ENCODE measurements at regions not wholly inside any gene's neighbourhood (a gene's known extent, or its start where the extent isn't known, plus 50 kb on each side); places are given as distances from the start of the nearest gene placed in this dataset.

GRCh38 chr11:103829596-103829995, 206.8 kb upstream of the DDI1 start:
- H3K27ac ChIP-seq (ENCODE audit: insufficient read depth, low read length, poor library complexity, severe bottlenecking): no peak overlapping the region
- no peaks in the 10 kb centered on the region for H3K27me3 ChIP-seq (replicated peaks; ENCODE audit: control insufficient read depth, insufficient read depth, low read length, poor library complexity, severe bottlenecking)
- no peaks in the 10 kb centered on the region for H3K36me3 ChIP-seq (ENCODE audit: control insufficient read depth, insufficient read depth, low read length)
- no peaks in the 10 kb centered on the region for H3K4me1 ChIP-seq (ENCODE audit: control insufficient read depth, insufficient read depth, low read length, poor library complexity, severe bottlenecking)
- no peak for DNase-seq
- H3K9me3 ChIP-seq (ENCODE audit: control insufficient read depth, low read length): no peaks in the 10 kb centered on the region
- no peak overlapping the region for H3K4me3 ChIP-seq (ENCODE audit: insufficient read depth, low read depth, low read length, poor library complexity, severe bottlenecking)

- H3K27ac ChIP-seq (ENCODE audit: insufficient read depth, low read length, poor library complexity, severe bottlenecking): no peak overlapping the region
- no peaks in the 10 kb centered on the region for H3K4me1 ChIP-seq (ENCODE audit: control insufficient read depth, insufficient read depth, low read length, poor library complexity, severe bottlenecking)
- no peaks in the 10 kb centered on the region for H3K27me3 ChIP-seq (replicated peaks; ENCODE audit: control insufficient read depth, insufficient read depth, low read length, poor library complexity, severe bottlenecking)
- H3K9me3 ChIP-seq (ENCODE audit: control insufficient read depth, low read length): no peaks in the 10 kb centered on the region
- no peaks in the 10 kb centered on the region for H3K36me3 ChIP-seq (ENCODE audit: control insufficient read depth, insufficient read depth, low read length)
- DNase-seq: no peak
- no peak overlapping the region for H3K4me3 ChIP-seq (ENCODE audit: insufficient read depth, low read depth, low read length, poor library complexity, severe bottlenecking)
Observed at GRCh38 chr11:103830205-103830604, 206.2 kb upstream of the DDI1 start.

- H3K27me3 ChIP-seq (replicated peaks; ENCODE audit: control insufficient read depth, insufficient read depth, low read length, poor library complexity, severe bottlenecking): no peaks in the 10 kb centered on the region
- H3K27ac ChIP-seq (ENCODE audit: insufficient read depth, low read length, poor library complexity, severe bottlenecking): no peak overlapping the region
- H3K36me3 ChIP-seq (ENCODE audit: control insufficient read depth, insufficient read depth, low read length): no peaks in the 10 kb centered on the region
- no peaks in the 10 kb centered on the region for H3K9me3 ChIP-seq (ENCODE audit: control insufficient read depth, low read length)
- H3K4me3 ChIP-seq (ENCODE audit: insufficient read depth, low read depth, low read length, poor library complexity, severe bottlenecking): no peak overlapping the region
- DNase-seq: no peak
- H3K4me1 ChIP-seq (ENCODE audit: control insufficient read depth, insufficient read depth, low read length, poor library complexity, severe bottlenecking): no peaks in the 10 kb centered on the region
Observed at GRCh38 chr11:103832762-103833161, 203.7 kb upstream of the DDI1 start.

DNA sequence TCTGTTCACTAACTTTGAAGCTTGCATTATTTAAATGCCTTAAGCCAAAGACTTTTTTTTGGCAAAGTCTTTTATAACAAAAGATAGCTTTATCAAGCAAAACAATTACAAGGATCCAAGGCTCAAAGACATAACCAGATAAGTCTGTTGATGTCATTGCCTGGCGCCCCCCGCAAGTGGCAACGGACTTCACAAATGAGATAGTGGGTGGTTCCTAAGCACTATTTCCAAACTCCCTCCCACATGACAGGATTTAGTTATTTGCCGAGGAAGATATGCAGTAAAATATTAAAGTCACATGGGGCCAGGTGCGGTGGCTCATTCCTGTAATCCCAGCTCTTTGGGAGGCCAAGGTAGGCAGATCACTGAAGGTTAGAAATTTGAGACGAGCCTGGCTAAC, 194.2 kb upstream of the DDI1 start:
- no peaks in the 10 kb centered on the region for H3K9me3 ChIP-seq (ENCODE audit: control insufficient read depth, low read length)
- H3K27me3 ChIP-seq (replicated peaks; ENCODE audit: control insufficient read depth, insufficient read depth, low read length, poor library complexity, severe bottlenecking): no peaks in the 10 kb centered on the region
- H3K4me1 ChIP-seq (ENCODE audit: control insufficient read depth, insufficient read depth, low read length, poor library complexity, severe bottlenecking): no peaks in the 10 kb centered on the region
- H3K4me3 ChIP-seq (ENCODE audit: insufficient read depth, low read depth, low read length, poor library complexity, severe bottlenecking): no peak overlapping the region
- DNase-seq: no peak
- no peak overlapping the region for H3K27ac ChIP-seq (ENCODE audit: insufficient read depth, low read length, poor library complexity, severe bottlenecking)
- H3K36me3 ChIP-seq (ENCODE audit: control insufficient read depth, insufficient read depth, low read length): no peaks in the 10 kb centered on the region

- Histone ChIP-seq H3K4me1 (ENCODE audit: control insufficient read depth, insufficient read depth, low read length, poor library complexity, severe bottlenecking) (no peaks in the 10 kb centered on the region), H3K27me3 (replicated peaks; ENCODE audit: control insufficient read depth, insufficient read depth, low read length, poor library complexity, severe bottlenecking) (no peaks in the 10 kb centered on the region), H3K4me3 (ENCODE audit: insufficient read depth, low read depth, low read length, poor library complexity, severe bottlenecking) (no peak overlapping the region), H3K9me3 (ENCODE audit: control insufficient read depth, low read length) (no peaks in the 10 kb centered on the region), H3K27ac (ENCODE audit: insufficient read depth, low read length, poor library complexity, severe bottlenecking) (no peak overlapping the region), H3K36me3 (ENCODE audit: control insufficient read depth, insufficient read depth, low read length) (no peaks in the 10 kb centered on the region)
- no peak for DNase-seq
Observed at GRCh38 chr11:103842795-103843194, 193.6 kb upstream of the DDI1 start.

GRCh38 chr11:103844327-103845215, 191.9 kb upstream of the DDI1 start:
- Histone ChIP-seq H3K9me3 (ENCODE audit: control insufficient read depth, low read length) (no peaks in the 10 kb centered on the region), H3K4me3 (ENCODE audit: insufficient read depth, low read depth, low read length, poor library complexity, severe bottlenecking) (no peak overlapping the region), H3K27ac (ENCODE audit: insufficient read depth, low read length, poor library complexity, severe bottlenecking) (no peak overlapping the region), H3K27me3 (replicated peaks; ENCODE audit: control insufficient read depth, insufficient read depth, low read length, poor library complexity, severe bottlenecking) (no peaks in the 10 kb centered on the region), H3K4me1 (ENCODE audit: control insufficient read depth, insufficient read depth, low read length, poor library complexity, severe bottlenecking) (no peaks in the 10 kb centered on the region), H3K36me3 (ENCODE audit: control insufficient read depth, insufficient read depth, low read length) (no peaks in the 10 kb centered on the region)
- DNase-seq: no peak

DNA sequence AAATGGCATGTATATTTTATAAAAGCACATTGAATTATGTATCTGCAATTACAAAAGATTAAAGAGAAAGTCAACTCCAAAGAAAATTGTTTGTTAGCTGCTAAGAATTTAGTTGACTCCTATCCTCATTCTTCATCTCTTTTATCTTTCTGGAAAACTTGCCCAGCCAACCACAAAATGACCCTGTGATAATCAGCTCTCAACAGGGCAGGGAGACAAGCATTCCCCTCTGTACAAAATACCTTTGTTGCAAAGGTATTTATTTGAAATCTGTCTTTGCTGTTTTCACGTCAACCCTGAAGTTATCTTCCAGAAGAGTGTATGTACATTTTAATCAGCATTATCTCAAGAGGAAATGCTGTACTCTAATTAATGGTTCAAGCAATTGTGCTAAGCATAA, 191.1 kb upstream of the DDI1 start:
- no peaks in the 10 kb centered on the region for H3K9me3 ChIP-seq (ENCODE audit: control insufficient read depth, low read length)
- DNase-seq: no peak

DNA sequence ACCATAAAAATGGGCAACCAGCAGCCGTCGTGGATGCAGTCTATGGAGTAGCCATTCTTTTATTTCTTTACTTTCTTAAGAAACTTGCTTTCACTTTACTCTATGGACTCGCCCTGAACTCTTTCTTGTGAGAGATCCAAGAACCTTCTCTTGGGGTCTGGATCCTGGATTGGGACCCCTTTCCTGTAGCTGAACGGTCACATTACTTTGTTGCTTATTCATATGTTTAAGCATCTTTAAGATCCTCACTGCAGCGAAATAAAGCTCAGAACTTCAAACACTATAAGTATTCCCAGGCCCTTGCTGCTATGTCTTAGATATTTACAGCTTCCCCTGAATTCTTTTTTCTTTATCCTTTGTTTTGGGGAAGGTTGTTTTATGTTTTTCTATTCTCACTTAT, 187.8 kb upstream of the DDI1 start:
- Histone ChIP-seq H3K4me3 (ENCODE audit: insufficient read depth, low read depth, low read length, poor library complexity, severe bottlenecking) (no peak overlapping the region), H3K27me3 (replicated peaks; ENCODE audit: control insufficient read depth, insufficient read depth, low read length, poor library complexity, severe bottlenecking) (no peaks in the 10 kb centered on the region), H3K4me1 (ENCODE audit: control insufficient read depth, insufficient read depth, low read length, poor library complexity, severe bottlenecking) (no peaks in the 10 kb centered on the region), H3K27ac (ENCODE audit: insufficient read depth, low read length, poor library complexity, severe bottlenecking) (no peak overlapping the region), H3K36me3 (ENCODE audit: control insufficient read depth, insufficient read depth, low read length) (no peaks in the 10 kb centered on the region), H3K9me3 (ENCODE audit: control insufficient read depth, low read length) (no peaks in the 10 kb centered on the region)
- DNase-seq: no peak

More for the DNA sequence above, 191.1 kb upstream of the DDI1 start:
- Histone ChIP-seq H3K27ac (ENCODE audit: insufficient read depth, low read length, poor library complexity, severe bottlenecking) (no peak overlapping the region), H3K36me3 (ENCODE audit: control insufficient read depth, insufficient read depth, low read length) (no peaks in the 10 kb centered on the region), H3K4me3 (ENCODE audit: insufficient read depth, low read depth, low read length, poor library complexity, severe bottlenecking) (no peak overlapping the region), H3K4me1 (ENCODE audit: control insufficient read depth, insufficient read depth, low read length, poor library complexity, severe bottlenecking) (no peaks in the 10 kb centered on the region), H3K27me3 (replicated peaks; ENCODE audit: control insufficient read depth, insufficient read depth, low read length, poor library complexity, severe bottlenecking) (no peaks in the 10 kb centered on the region)

DNA sequence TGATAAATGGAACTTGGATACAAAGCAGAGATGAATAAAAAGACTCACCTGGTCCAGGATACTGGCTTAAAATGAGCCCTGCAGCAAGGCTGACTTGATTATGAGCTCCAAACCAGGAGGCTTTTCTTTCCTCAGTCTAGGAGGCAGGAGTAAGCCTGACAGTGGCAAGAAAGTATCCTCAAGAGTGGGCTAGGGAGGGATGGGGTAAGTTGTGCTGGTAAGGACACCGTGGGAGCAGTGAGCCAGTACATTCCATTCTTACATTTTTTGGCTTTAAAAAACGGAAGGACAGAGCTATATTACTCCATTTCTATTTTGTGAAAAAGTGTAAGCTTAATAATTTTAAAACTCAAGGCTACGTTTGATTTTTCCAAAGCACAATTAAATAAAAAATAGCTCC, 187.1 kb upstream of the DDI1 start:
- Histone ChIP-seq H3K9me3 (ENCODE audit: control insufficient read depth, low read length) (no peaks in the 10 kb centered on the region), H3K27me3 (replicated peaks; ENCODE audit: control insufficient read depth, insufficient read depth, low read length, poor library complexity, severe bottlenecking) (no peaks in the 10 kb centered on the region), H3K36me3 (ENCODE audit: control insufficient read depth, insufficient read depth, low read length) (no peaks in the 10 kb centered on the region), H3K4me3 (ENCODE audit: insufficient read depth, low read depth, low read length, poor library complexity, severe bottlenecking) (no peak overlapping the region), H3K4me1 (ENCODE audit: control insufficient read depth, insufficient read depth, low read length, poor library complexity, severe bottlenecking) (no peaks in the 10 kb centered on the region), H3K27ac (ENCODE audit: insufficient read depth, low read length, poor library complexity, severe bottlenecking) (no peak overlapping the region)
- no peak for DNase-seq

DNA sequence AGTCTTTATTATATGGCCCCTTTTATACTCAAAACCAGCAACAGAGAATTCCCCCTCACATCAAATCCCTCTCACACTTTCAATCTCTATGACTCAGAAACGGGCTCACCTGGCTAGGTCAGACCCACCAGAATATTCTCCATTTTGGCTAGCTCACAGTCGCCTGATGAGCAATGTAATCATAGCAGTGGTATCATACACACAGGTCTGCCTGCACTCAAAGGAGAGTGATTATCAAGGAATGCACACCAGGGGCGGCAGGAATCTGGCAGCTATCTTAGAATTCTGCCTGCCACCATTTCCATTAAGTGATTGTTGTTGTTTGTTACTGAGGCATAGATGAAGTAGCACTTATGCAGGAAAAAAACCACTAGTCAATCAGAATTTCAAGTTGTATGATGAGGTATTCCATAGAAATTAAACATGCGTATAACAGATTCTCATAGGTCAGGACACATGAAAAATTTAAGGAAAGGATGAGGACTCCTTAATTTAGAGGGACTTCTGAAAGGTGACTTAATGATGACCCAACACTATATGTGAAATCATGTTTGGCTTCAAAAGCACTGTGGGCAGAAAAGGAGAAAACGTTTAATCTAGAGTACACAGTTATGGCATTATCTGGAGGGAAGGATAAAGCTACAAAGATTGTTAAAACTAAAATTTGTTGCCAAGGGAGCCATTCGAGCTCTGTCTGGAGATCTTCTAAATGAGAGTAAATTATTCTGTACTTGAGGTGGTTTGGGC, 185.8 kb upstream of the DDI1 start:
- Histone ChIP-seq H3K4me3 (ENCODE audit: insufficient read depth, low read depth, low read length, poor library complexity, severe bottlenecking) (no peak overlapping the region), H3K27me3 (replicated peaks; ENCODE audit: control insufficient read depth, insufficient read depth, low read length, poor library complexity, severe bottlenecking) (no peaks in the 10 kb centered on the region), H3K36me3 (ENCODE audit: control insufficient read depth, insufficient read depth, low read length) (no peaks in the 10 kb centered on the region), H3K9me3 (ENCODE audit: control insufficient read depth, low read length) (no peaks in the 10 kb centered on the region), H3K27ac (ENCODE audit: insufficient read depth, low read length, poor library complexity, severe bottlenecking) (no peak overlapping the region), H3K4me1 (ENCODE audit: control insufficient read depth, insufficient read depth, low read length, poor library complexity, severe bottlenecking) (no peaks in the 10 kb centered on the region)
- DNase-seq: no peak

Measured in effector memory CD4-positive, alpha-beta T cell (primary cell).